ENCODE measurements at regions not wholly inside any gene's neighbourhood (a gene's known extent, or its start where the extent isn't known, plus 50 kb on each side); places are given as distances from the start of the nearest gene placed in this dataset.

DNA sequence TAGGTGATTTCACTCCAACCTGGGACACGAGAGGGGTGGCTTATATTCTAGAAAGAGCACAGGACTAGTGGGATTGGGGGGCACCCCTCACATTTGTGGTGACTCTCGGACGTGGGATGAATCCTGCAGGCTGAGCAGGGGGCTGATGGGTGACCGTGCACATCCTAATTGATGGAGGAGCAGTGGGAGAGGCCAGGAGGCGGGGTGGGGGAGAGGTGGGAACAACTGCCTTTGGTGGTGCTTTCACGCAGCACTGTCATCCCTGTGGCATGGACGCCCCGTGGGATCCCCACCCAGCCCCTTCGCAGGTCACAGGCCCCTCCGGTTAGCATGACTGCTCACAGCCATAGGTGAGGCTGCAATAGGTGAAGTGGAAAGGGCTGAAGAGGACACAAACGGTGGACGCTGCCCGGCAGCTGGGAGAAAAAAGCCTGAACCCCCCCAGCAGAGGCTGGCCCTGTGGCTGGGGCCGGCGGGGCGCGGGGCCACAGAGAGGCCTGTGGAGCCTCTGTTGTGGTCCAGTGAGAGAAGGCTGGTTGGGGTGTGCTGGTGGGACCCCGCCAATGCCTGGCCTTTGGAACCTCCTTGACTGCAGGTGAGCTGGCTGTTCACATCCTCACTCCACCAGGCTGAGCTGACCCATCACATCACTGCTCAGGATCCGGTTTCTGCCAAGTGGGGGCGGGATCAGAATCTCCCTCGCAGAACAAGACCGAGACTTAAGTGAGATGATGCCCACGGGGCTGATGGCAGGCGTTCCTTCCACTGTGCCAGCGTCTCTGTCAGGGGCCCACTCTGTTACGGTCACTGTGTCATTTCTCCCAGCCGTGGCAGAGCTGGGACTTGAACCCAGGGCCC lies 325.4 kb downstream of the TEX29 start:
- DNase-seq (ENCODE audit: low read depth): no peak

DNA sequence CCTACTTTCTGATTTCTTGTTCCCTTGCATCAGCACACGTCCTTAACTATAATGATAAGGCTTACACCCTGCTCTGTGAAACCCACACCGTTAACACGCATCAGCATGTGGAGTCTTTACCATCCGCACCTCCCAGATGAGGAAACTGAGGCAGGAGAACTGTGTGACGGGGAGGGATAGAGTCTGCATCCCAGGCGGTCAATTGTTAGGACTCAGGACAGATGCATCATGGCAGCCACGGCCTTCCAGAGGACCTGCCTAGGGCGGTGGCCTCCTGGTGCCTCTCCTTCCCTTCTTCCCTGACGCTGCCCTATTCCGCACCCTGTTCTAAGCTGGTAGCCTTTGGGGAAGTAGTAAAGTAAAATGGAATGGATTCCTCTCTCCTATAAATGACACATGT lies 326.0 kb downstream of the TEX29 start:
- no peak for DNase-seq (ENCODE audit: low read depth)

DNA sequence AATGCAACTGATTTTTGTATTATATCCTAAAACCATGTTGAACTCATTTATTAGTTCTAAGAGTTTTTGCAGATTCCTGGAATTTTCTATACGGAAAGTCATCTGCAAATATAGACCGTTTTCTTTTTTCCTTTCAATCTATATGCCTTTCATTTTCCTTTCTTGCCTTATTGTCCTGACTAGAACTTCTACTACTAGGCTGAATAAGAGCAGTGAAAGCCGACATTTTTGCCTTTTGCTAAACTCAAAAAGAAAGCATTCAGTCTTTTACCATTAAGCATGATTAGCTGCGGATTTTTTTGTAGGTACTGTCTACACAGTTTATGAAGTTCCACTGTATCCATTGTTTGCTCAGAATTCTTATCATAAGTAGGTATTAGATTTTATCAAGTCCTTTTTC lies 328.4 kb downstream of the TEX29 start:
- DNase-seq (ENCODE audit: low read depth): no peak

DNA sequence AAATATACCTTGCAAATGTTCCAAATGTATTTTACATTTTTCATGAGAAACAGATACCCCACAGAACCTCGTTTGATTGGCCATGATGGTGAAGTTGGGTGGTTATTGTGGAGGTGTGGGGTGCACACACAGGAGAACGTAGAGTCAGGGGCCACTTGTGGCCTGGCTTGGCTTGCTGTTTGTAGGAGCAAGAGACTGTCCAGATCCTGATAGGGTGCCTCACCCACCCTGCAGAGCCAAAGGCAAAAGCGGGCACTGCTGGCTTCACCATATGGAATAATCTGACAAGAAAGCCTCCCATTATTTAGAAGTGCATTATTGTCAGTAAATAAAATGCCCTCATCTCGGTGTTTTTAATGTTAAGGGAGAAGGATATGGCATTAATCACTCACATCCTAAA lies 330.2 kb downstream of the TEX29 start:
- no peak for DNase-seq (ENCODE audit: low read depth)

DNA sequence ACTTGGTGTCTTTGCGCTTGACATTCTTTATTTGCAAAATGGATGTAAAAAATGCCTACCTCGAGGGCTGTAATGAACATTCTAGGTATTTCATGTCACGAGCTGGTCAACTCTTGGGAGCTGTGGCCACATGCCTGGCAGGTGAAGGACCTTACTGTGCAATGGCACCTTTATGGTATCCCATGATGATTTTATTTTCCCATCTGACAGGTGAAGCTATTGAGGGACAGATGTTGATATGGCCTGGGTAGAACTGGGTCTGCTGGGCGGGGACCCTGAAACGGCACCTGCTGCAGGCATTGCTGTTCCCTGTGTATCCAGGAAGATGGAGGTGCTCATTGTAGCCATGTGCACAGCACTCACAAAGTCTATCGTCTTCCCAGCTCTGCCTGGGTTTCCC lies 332.2 kb downstream of the TEX29 start:
- DNase-seq (ENCODE audit: low read depth): no peak

DNA sequence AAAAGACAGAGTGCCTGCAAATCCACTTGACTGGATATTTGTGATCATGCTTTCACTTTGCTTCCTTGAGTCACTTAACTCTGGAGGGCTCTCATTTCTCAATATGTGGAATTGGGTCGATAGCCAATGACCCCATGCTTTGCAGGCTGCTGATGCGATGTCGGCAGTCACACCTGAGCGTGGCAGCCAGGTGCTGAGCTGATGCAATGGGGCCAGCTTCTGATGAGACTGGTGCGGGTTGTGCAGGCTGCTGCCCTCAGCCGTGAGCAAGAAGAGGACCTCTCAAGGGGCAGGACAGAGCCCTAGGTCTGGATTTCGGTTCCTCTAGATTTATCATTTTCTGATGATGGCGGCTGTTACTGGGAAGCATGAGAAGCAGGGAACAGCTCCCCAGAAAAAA lies 334.1 kb downstream of the TEX29 start:
- DNase-seq (ENCODE audit: low read depth): no peak

DNA sequence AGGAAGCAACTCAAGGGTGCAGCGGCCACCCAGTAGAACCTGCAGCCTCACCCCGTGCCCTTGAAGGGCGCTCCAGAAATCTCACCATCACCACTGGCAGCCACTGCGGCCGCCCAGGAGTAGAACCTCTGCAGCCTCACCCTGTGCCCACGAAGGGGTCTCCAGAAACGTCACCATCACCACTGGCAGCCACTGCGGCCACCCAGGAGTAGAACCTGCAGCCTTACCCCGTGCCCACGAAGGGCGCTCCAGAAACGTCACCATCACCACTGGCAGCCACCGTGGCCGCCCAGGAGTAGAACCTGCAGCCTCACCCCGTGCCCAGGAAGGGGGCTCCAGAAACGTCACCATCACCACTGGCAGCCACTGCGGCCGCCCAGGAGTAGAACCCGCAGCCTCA lies 336.0 kb downstream of the TEX29 start:
- no peak for DNase-seq (ENCODE audit: low read depth)

DNA sequence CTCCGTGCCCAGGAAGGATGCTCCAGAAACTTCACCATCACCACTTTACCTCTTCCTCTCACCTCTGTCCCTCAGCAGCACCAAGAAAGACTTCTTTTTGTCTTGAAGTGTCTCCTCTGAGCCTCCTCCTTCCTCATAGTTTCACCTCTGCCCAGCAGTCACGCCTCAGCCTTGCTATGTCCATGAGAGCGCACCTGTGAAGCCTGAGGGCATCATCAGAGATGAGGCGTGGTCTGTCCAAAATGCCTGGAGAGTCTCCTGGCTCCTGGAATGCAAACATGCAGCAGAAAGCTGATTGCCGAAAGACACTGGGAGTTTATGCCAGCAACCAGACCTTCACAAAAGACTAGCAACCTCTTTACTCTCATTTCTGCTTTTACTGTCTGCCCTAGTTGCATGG lies 336.6 kb downstream of the TEX29 start:
- no peak for DNase-seq (ENCODE audit: low read depth)

DNA sequence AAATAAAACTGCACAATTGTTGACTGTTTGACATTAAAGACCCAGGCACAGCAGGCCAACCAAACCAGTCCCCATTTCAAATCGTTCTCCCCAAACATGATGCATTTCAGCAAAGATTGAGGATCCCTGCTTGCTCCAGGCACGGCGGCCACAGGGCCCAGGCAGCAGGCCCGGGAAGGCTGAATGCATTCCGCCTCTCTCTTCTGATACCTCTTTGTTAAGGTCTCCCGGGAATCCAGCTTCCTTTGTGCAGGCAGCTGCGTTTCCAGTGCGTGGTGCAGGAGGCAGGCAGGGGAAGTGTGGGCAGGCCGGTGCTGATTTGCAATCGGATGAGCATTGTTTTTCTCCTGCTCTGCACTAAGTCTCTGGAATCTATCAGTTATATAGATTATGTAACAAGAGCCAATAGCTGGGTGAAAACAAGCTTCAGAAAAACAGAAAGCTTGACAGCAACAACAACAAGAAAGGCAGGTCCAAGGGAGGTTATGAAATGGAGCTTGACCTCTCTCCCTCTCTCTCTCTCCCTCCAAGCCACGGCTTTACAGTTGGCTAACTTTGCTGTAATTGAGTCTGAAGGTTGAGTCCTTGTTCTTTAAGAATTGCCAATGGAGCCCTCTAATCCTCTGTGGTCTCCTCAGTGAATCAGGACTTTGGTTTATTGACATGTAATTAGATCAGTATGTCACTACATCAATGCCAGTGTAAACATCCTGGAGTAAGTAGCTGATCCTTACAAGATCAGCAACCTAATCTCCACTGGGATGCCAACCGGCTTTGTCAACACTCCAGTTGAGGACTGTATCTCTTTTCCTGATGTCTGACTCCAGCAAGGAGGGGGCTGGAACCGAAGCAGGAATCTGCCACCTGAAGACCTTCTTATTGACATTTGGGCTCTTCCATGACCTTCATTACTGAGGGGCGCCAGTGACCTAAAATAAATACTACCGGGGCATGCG lies 338.0 kb downstream of the TEX29 start:
- DNase-seq (ENCODE audit: low read depth): no peak

DNA sequence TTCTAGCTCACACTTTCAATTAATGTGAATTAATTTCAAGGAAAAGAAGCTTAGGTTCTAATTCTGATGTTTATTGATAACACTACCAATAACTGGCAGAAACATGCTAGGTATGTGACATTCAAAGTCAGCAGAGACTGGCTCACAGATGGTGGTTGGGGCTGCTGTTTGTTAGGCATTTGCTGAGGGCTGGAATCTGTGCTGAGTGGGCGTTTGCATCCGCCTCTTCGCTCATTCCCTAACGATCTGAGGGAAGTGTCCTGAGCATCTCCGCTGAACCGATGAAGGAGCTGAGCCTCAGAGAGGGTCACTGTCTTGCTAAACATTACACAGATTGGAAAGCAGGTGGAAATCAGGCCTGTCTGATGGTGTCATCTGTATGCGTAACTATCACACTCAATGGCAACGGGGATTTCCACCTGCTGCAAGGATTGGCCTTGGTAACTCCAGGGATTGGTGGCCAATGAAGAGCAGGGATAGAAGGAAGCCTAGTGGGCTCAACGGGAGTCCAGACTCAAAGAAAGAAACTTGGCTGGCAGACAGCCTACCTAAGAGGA lies 338.9 kb downstream of the TEX29 start:
- no peak for DNase-seq (ENCODE audit: low read depth)

DNA sequence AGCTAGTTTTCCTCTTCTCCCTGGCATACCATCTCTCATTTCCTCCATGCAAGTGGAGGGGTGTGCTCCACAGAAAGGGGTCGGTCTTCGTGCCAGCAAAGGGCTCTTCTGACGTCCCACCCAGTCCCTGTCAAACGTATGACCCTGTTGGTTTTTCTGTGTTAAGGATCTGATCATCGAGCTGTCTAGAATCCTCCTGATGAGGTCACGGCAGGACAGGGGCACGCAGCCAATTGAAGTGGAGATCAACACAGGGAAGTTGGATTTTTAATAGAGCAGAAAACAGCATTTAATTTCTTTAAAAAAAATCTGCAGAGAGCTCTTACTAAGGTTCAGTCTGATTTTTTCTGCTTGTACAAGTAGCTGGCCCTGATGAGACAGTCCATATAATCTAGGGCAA lies 339.4 kb downstream of the TEX29 start:
- no peak for DNase-seq (ENCODE audit: low read depth)

DNA sequence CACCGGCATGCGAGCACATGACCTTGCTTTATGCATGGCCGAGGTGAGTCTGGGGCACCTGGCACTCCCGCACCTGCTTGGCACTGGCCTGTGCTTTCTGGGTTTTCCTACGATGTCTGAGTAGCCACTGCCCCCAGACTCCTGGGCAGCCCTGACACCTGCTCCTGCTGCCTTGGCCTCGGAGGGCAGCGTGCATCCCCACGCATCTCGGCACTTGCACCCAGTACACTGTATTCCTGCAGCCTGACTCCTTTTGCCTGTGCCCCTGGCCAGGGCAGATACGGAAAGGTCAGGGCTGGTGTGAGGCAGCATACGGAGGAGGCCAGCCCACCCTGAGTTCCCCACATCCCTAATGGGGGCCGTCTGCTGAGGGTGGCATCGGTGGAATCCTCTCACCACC lies 340.6 kb downstream of the TEX29 start:
- DNase-seq (ENCODE audit: low read depth): no peak

DNA sequence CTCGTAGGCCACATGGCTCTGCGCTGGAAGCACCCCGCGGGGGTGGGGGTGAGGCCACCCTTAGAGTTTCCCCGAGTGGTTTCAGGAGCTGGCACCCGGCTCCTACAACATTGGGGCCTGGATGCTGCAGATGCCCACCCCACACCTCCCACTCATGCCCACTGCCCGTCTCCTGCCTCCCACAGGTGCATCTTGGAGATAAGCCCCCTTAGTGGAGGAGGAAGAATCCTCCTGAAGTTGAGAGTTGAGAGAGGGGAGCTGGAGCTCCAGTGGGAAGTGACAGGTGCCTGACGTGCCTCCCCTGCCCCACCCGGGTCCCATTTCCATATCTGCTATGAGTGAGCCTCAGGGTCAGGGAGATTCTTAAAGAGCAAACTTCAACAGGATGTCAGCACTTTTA lies 341.3 kb downstream of the TEX29 start:
- DNase-seq (ENCODE audit: low read depth): no peak

DNA sequence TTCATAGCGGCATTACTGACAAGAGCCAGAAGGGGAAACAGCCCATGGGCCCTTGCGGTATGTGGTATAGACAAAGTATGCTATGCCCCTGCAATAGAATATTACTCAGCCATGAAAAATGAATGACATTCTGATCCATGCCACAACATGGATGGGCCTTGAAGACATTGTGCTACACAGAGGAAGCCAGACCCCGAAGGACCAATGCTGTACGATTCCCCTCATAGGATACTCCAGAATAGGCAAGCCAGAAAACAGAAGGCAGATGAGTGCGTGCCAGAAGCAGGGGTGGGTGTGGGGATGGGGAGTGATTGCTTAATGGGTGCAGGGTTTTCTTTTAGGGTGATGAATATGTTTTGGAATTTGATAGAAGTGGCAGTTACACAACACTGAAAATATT lies 342.0 kb downstream of the TEX29 start:
- no peak for DNase-seq (ENCODE audit: low read depth)

DNA sequence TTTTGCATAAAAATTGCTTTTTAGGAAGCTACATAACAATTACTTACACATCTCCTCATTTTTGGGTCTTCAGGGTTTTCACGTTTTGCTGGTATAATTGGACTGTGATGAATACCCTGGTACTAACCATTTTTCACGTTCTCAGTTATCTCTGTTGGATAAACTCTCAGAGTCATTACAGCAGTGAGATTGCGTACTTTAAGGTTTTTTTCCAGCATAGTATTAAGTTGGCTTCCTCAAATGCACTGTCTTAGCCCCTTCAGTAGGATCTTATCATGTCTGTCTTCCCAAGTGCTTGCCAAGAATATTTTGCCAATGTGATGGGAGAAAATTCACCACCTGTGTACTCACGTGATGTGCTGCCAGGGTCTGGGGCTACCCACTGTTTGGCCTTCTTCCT lies 342.5 kb downstream of the TEX29 start:
- DNase-seq (ENCODE audit: low read depth): no peak

DNA sequence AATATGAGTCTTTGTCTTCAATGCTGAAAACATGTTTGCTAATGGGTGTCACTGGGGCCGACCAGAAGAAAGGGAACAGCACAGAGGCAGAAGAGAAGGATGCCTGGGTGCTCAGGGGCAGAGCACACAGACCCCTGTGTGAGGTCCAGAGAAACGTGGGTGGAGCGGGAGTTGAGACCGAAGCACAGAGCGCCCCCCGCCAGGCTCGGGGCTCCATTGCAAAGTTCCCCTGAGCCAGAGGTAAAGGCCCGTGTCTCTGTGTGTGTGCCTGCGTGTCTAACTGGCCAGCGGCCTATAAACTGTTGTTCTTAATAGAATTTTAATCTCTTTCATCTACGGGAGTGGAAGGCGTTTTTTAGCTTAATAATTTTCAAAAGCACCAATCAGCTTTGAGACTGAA lies 343.1 kb downstream of the TEX29 start:
- no peak for DNase-seq (ENCODE audit: low read depth)

DNA sequence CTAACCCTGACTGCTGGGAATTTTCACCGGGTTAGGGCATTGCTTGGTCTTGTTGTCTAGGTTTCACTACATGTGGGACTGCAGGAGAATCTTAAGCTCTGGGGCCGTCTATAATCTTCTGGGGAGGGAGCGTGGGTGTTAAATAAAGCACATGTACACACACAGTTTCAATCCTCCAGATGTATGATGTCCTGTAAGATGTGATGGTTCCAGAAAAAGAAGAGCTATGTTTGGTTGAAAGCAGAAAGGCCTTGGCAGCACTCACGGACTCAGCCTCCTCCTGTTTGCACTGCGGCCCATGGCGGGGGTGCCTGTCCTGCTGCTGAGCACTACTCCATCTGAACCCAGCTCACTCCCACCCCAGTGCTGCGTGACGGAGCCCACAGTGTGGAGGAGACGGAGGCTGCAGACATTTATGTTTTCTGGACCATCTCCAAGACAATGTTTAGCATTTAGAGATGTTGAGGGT lies 343.5 kb downstream of the TEX29 start:
- no peak for DNase-seq (ENCODE audit: low read depth)

DNA sequence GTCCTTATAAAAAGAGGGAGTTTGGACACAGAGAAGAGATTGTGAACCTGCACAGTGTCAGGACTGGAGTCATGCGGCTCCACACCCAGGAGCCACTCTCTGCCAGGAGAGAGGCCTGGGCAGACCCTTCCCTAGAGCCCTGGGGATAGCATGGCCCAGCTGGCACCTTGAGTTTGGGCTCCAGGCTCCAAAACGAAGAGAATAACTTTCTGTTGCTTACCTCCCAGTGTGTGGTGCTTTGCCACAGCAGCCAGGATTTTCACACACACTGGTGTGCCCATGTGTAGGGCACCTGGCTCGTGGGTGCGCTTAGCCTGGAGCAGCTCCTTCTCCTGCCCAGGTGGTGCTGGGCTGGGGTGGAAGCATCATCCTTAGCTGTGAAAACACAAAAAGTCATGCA lies 344.3 kb downstream of the TEX29 start:
- no peak for DNase-seq (ENCODE audit: low read depth)

DNA sequence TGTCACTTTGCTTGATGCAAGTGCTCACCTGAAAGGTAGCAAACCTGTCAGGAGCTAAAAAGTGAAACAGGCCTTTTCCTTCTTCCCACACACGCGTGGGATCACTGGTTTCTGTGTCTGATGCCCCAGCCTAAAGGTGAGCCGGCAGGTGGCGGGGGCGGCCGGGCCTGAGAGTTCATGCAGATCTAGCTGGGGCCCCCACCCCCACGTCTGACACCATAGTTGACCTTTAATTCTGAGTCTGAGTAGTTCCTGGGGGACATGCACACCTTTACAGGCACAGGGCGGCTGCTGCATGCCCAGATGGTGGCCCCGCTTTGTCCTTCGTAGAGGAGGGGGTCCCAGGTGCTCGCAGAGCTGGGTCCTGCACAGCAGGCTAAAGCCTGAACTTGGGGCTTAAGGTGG lies 345.3 kb downstream of the TEX29 start:
- DNase-seq (ENCODE audit: low read depth): no peak

DNA sequence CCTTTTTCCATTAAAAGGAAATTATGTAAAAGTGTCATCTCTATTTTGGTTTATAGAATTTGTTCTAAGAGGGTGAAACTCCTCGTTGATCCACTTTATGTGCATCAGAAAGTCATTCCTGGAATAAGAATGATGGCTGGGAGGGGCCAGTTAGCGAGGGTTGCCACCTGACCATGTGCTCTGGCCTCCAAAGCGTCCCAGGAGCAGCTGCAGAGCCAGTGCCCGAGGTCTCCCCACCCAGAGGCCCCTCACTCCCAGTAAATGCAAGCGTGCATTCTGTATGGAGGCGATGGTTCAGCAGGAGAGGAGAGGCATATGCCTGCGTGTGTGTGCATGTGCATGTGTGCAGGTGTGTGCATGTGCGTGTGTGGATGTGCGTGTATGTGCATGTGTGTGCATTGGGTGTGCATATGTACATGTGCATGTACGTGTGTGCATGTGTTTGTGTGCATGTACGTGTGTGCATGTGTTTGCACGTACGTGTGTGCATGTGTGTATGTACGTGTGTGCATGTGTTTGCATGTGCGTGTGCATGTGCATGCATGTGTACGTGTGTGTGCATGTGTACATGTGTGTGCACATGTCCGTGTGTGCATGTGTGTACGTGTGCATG lies 345.8 kb downstream of the TEX29 start:
- no peak for DNase-seq (ENCODE audit: low read depth)

DNA sequence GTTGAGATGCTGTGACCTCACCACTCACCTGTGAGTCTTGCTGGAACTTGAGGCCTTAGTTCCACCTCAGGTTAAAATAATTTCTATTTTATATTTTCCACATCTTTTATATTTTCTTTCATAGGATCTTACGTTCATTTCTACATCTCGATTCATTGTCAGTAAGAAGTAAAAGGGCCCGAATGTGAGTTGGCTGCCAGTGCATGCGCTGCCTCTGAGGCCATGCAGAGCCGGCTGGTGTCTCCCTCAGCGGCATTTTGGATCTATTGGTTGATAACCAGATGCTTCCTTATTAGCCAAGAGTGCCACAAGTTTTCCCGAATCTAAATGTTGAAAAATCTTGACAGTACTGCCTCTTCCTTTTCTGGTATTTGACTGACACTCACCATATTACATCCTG lies 347.3 kb downstream of the TEX29 start:
- no peak for DNase-seq (ENCODE audit: low read depth)

DNA sequence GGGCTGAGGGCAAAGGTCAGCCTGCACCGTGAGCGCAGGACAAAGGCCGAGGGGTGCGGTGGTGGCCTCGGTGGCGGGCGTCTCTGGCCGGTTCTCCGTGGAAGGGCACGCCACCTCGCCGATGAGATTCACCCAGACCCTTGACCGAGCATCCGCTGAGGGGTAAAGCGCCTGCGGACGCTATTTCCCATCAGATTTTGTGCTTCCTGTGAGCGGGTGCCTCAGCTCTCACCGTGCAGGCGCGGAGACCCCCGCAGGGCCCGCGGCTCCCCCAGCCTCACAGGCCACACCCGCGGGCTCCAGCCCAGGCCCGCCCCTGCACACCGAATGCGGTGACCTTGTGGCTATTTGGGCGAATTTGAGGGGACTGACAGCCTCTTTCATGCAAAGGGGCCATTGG lies 348.0 kb downstream of the TEX29 start:
- DNase-seq (ENCODE audit: low read depth): no peak

Measured in activated T-cell treated with anti-CD3 and anti-CD28 coated beads for 24 hours (primary cell).